ENCODE measurements at regions not wholly inside any gene's neighbourhood (a gene's known extent, or its start where the extent isn't known, plus 50 kb on each side); places are given as distances from the start of the nearest gene placed in this dataset.

GRCh38 chr2:19811186-19811585 is 90.6 kb downstream of the TTC32 start:
- Histone ChIP-seq H3K27me3 (ENCODE audit: insufficient read depth, poor library complexity, severe bottlenecking) (no peaks in the 10 kb centered on the region), H3K4me1 (ENCODE audit: insufficient read depth, poor library complexity, severe bottlenecking) (no peaks in the 10 kb centered on the region), H3K9me3 (ENCODE audit: severe bottlenecking) (no peaks in the 10 kb centered on the region), H3K4me3 (ENCODE audit: severe bottlenecking) (no peak overlapping the region), H3K36me3 (ENCODE audit: low read depth) (no peaks in the 10 kb centered on the region), H3K27ac (ENCODE audit: poor library complexity, severe bottlenecking) (no peak overlapping the region)
- DNase-seq (ENCODE audit: low spot score) (no peak), ATAC-seq (ENCODE audit: low read depth) (no peak)
- no peak for TF ChIP-seq CTCF (IDR thresholded peaks at IDR 0.05; ENCODE audit: poor library complexity, severe bottlenecking)

GRCh38 chr2:19810637-19811036 is 91.1 kb downstream of the TTC32 start:
- no peak for TF ChIP-seq CTCF (IDR thresholded peaks at IDR 0.05; ENCODE audit: poor library complexity, severe bottlenecking)
- no peak for ATAC-seq (ENCODE audit: low read depth)
- no peaks in the 10 kb centered on the region for H3K27me3 ChIP-seq (ENCODE audit: insufficient read depth, poor library complexity, severe bottlenecking)

GRCh38 chr2:19810148-19810547 is 91.6 kb downstream of the TTC32 start:
- Histone ChIP-seq H3K4me1 (ENCODE audit: insufficient read depth, poor library complexity, severe bottlenecking) (no peaks in the 10 kb centered on the region), H3K9me3 (ENCODE audit: severe bottlenecking) (no peaks in the 10 kb centered on the region), H3K4me3 (ENCODE audit: severe bottlenecking) (no peak overlapping the region), H3K27me3 (ENCODE audit: insufficient read depth, poor library complexity, severe bottlenecking) (no peaks in the 10 kb centered on the region), H3K27ac (ENCODE audit: poor library complexity, severe bottlenecking) (no peak overlapping the region), H3K36me3 (ENCODE audit: low read depth) (no peaks in the 10 kb centered on the region)
- no peak for TF ChIP-seq CTCF (IDR thresholded peaks at IDR 0.05; ENCODE audit: poor library complexity, severe bottlenecking)
- no peak for ATAC-seq (ENCODE audit: low read depth)
- DNase-seq (ENCODE audit: low spot score) = no peak

More at GRCh38 chr2:19810637-19811036, 91.1 kb downstream of the TTC32 start:
- Histone ChIP-seq H3K4me1 (ENCODE audit: insufficient read depth, poor library complexity, severe bottlenecking) (no peaks in the 10 kb centered on the region), H3K9me3 (ENCODE audit: severe bottlenecking) (no peaks in the 10 kb centered on the region), H3K36me3 (ENCODE audit: low read depth) (no peaks in the 10 kb centered on the region), H3K27ac (ENCODE audit: poor library complexity, severe bottlenecking) (no peak overlapping the region), H3K4me3 (ENCODE audit: severe bottlenecking) (no peak overlapping the region)
- no peak for DNase-seq (ENCODE audit: low spot score)

- no peaks in the 10 kb centered on the region for H3K36me3 ChIP-seq (ENCODE audit: low read depth)
- DNase-seq (ENCODE audit: low spot score) = no peak
- H3K27me3 ChIP-seq (ENCODE audit: insufficient read depth, poor library complexity, severe bottlenecking) = no peaks in the 10 kb centered on the region
- no peak for TF ChIP-seq CTCF (IDR thresholded peaks at IDR 0.05; ENCODE audit: poor library complexity, severe bottlenecking)
- no peak overlapping the region for H3K27ac ChIP-seq (ENCODE audit: poor library complexity, severe bottlenecking)
- H3K9me3 ChIP-seq (ENCODE audit: severe bottlenecking) = no peaks in the 10 kb centered on the region
- ATAC-seq (ENCODE audit: low read depth) = no peak
- H3K4me1 ChIP-seq (ENCODE audit: insufficient read depth, poor library complexity, severe bottlenecking) = no peaks in the 10 kb centered on the region
- H3K4me3 ChIP-seq (ENCODE audit: severe bottlenecking) = no peak overlapping the region
These were observed 92.6 kb downstream of the TTC32 start for GRCh38 chr2:19809206-19809605.

GRCh38 chr2:19807866-19808265 is 93.9 kb downstream of the TTC32 start:
- no peaks in the 10 kb centered on the region for H3K27me3 ChIP-seq (ENCODE audit: insufficient read depth, poor library complexity, severe bottlenecking)
- no peaks in the 10 kb centered on the region for H3K36me3 ChIP-seq (ENCODE audit: low read depth)
- H3K27ac ChIP-seq (ENCODE audit: poor library complexity, severe bottlenecking) = no peak overlapping the region
- no peak for ATAC-seq (ENCODE audit: low read depth)
- H3K4me3 ChIP-seq (ENCODE audit: severe bottlenecking) = no peak overlapping the region
- H3K9me3 ChIP-seq (ENCODE audit: severe bottlenecking) = no peaks in the 10 kb centered on the region
- DNase-seq (ENCODE audit: low spot score) = no peak
- no peaks in the 10 kb centered on the region for H3K4me1 ChIP-seq (ENCODE audit: insufficient read depth, poor library complexity, severe bottlenecking)
- no peak for TF ChIP-seq CTCF (IDR thresholded peaks at IDR 0.05; ENCODE audit: poor library complexity, severe bottlenecking)

Data from RWPE2 (cell line).